ENCODE measurements at regions not wholly inside any gene's neighbourhood (a gene's known extent, or its start where the extent isn't known, plus 50 kb on each side); places are given as distances from the start of the nearest gene placed in this dataset.

GRCh38 chr9:80538976-80539375 lies 967.2 kb downstream of the TLE4 start:
- no peak for TF ChIP-seq CTCF (IDR thresholded peaks at IDR 0.05)
- no peak for DNase-seq (ENCODE audit: low spot score)
- ATAC-seq (ENCODE audit: low FRiP score): no peak

- DNase-seq (ENCODE audit: low spot score) (no peak), ATAC-seq (ENCODE audit: low FRiP score) (no peak)
- no peak for TF ChIP-seq CTCF (IDR thresholded peaks at IDR 0.05)
Measured at GRCh38 chr9:80522465-80522864, 950.7 kb downstream of the TLE4 start.

GRCh38 chr9:80521151-80521550 lies 949.4 kb downstream of the TLE4 start:
- ATAC-seq (ENCODE audit: low FRiP score) (no peak), DNase-seq (ENCODE audit: low spot score) (no peak)
- no peak for TF ChIP-seq CTCF (IDR thresholded peaks at IDR 0.05)

GRCh38 chr9:80520231-80520630 lies 948.5 kb downstream of the TLE4 start:
- TF ChIP-seq CTCF (IDR thresholded peaks at IDR 0.05): no peak
- no peak for ATAC-seq (ENCODE audit: low FRiP score)
- DNase-seq (ENCODE audit: low spot score): no peak

- ATAC-seq (ENCODE audit: low FRiP score) (no peak), DNase-seq (ENCODE audit: low spot score) (no peak)
- no peak for TF ChIP-seq CTCF (IDR thresholded peaks at IDR 0.05)
Measured at GRCh38 chr9:80518441-80518840, 946.7 kb downstream of the TLE4 start.

GRCh38 chr9:80516679-80517078 lies 944.9 kb downstream of the TLE4 start:
- DNase-seq (ENCODE audit: low spot score) (no peak), ATAC-seq (ENCODE audit: low FRiP score) (no peak)
- no peak for TF ChIP-seq CTCF (IDR thresholded peaks at IDR 0.05)

GRCh38 chr9:80509358-80509757 lies 937.6 kb downstream of the TLE4 start:
- ATAC-seq (ENCODE audit: low FRiP score): no peak
- no peak for TF ChIP-seq CTCF (IDR thresholded peaks at IDR 0.05)
- DNase-seq (ENCODE audit: low spot score): no peak
